ENCODE measurements at regions not wholly inside any gene's neighbourhood (a gene's known extent, or its start where the extent isn't known, plus 50 kb on each side); places are given as distances from the start of the nearest gene placed in this dataset.

- TF ChIP-seq CTCF (optimal IDR thresholded peaks at IDR 0.05 in 1 of 3, IDR thresholded peaks at IDR 0.05 in 1 of 3, conservative IDR thresholded peaks at IDR 0.05 in 1 of 3; ENCODE audit: extremely low read depth in 1 of 3, insufficient read depth in 2 of 3, low read length in 3 of 3), result no peak
- no peak for TF ChIP-seq EZH2 (IDR thresholded peaks at IDR 0.05; ENCODE audit: low read length)
Measured at GRCh38 chr12:43221216-43221615, 330.8 kb downstream of the ADAMTS20 start.

Data from keratinocyte (primary cell).